ENCODE measurements at regions not wholly inside any gene's neighbourhood (a gene's known extent, or its start where the extent isn't known, plus 50 kb on each side); places are given as distances from the start of the nearest gene placed in this dataset.

DNA sequence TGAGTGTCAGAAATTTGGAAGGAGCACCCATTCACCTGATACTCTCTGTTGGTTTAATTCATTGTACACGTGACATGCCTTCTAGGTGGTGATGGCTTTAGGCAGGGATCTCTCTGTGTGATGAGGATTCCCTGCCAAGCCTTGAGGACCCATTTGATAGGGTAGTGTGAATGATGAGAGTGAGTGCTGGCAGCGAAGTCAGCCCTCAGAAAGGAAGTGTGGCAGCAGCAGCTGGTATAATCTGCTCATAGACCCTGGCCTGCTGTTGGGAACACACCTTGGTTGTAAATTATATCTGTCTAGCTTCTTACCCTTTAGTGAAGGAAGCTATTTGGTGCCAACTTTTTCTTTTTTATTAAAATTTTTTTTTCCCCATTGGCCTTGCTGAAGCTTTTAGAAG lies 164.5 kb downstream of the HAUS1 start:
- Mint-ChIP-seq H3K27me3 (no peaks in the 10 kb centered on the region), H3K4me1 (ENCODE audit: low read depth) (peaks cover 26% of the 10 kb centered on the region), H3K4me3 (no peak overlapping the region), H3K27ac (no peak overlapping the region), H3K36me3 (peaks cover 19% of the 10 kb centered on the region), H3K9me3 (ENCODE audit: low read depth) (no peaks in the 10 kb centered on the region)

DNA sequence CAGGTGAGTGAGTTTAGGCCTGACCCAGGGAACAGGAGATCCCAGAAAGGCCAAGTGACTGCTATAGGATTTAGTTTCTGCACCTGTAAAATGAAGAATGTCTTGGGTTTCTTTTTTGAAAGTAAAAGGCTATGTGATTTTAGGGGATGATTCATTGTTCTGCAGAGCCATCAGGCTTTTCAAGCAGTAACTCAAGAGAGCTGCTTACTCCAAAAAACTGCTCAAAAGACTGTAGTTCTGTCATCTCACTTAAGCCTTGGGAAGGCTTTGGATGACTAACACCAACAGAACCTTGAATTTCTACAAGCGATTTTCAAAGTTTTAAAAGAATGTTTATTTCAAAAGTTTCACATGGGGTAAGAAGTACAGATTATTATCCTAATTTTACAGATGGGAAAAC lies 165.1 kb downstream of the HAUS1 start:
- Mint-ChIP-seq H3K4me1 (ENCODE audit: low read depth) (peaks cover 25% of the 10 kb centered on the region), H3K27ac (no peak overlapping the region), H3K4me3 (no peak overlapping the region), H3K36me3 (peaks cover 16% of the 10 kb centered on the region), H3K27me3 (no peaks in the 10 kb centered on the region), H3K9me3 (ENCODE audit: low read depth) (no peaks in the 10 kb centered on the region)

DNA sequence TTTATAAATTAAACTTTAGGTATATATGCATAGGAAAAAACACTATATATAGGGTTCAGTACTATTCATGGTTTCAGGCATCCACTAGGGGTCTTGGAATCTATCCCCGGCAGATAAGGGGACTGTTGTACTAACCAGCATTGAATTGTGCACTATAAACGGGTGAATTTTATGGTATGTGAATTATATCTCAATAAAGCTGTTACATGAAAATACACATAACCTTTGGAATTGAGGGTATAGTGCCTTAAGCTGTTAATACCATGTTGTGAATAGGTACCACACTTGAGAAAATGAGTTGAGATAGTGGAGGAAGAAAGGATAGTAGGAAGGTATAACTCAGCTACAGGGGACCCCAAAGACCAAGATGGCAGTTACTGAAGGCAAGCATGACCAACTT lies 167.3 kb downstream of the HAUS1 start:
- Mint-ChIP-seq H3K36me3 (peaks cover 9% of the 10 kb centered on the region), H3K4me1 (ENCODE audit: low read depth) (peaks cover 13% of the 10 kb centered on the region), H3K27ac (no peak overlapping the region)

DNA sequence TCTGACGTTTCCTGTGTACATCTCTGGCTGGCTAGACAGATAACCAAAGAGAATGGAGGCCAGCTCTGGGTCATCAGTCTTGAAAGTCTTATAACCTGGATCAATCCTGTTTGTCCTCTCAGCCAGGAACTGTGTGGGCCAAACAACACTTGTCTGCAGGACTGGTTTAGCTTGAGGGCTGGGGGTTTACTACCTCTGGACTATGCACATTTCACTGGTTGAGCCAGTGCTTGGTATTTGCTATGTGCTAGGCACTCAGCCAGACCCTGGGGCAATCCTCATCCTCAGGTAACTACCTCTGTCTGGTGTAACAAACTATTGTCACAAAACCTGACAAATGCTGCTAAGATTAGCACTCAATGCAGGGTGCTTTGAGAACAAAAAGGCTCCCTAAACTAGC lies 169.7 kb downstream of the HAUS1 start:
- no peaks in the 10 kb centered on the region for H3K9me3 Mint-ChIP-seq (ENCODE audit: low read depth)
- H3K27ac Mint-ChIP-seq = no peak overlapping the region
- H3K27me3 Mint-ChIP-seq = no peaks in the 10 kb centered on the region
- peaks cover 12% of the 10 kb centered on the region for H3K4me1 Mint-ChIP-seq (ENCODE audit: low read depth)
- H3K36me3 Mint-ChIP-seq = peaks cover 2% of the 10 kb centered on the region
- no peak overlapping the region for H3K4me3 Mint-ChIP-seq

More for the DNA sequence above, 167.3 kb downstream of the HAUS1 start:
- Mint-ChIP-seq H3K9me3 (ENCODE audit: low read depth) (no peaks in the 10 kb centered on the region), H3K27me3 (no peaks in the 10 kb centered on the region), H3K4me3 (no peak overlapping the region)

DNA sequence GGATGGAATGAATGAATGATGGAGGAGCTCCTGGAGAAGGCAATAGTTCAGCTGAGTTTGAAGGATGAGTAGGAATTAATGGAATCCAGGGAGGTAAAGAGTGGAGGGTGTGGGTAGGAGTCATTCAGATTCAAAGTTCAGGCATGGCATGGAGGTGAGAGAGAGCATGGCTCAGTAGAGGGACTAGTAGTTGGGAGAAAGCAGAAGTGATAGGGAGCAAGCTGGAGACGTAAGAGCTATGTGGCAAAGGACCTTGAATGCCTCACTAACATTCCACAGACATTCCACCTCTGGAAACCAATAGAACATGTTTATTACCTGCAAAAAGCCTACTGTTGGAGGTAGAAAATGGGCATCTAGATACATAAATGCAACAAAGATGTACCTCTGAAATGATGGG lies 170.1 kb downstream of the HAUS1 start:
- H3K27me3 Mint-ChIP-seq = no peaks in the 10 kb centered on the region
- H3K36me3 Mint-ChIP-seq = peaks cover 2% of the 10 kb centered on the region
- H3K4me3 Mint-ChIP-seq = no peak overlapping the region
- H3K4me1 Mint-ChIP-seq (ENCODE audit: low read depth) = peaks cover 11% of the 10 kb centered on the region
- H3K9me3 Mint-ChIP-seq (ENCODE audit: low read depth) = no peaks in the 10 kb centered on the region
- H3K27ac Mint-ChIP-seq = no peak overlapping the region

DNA sequence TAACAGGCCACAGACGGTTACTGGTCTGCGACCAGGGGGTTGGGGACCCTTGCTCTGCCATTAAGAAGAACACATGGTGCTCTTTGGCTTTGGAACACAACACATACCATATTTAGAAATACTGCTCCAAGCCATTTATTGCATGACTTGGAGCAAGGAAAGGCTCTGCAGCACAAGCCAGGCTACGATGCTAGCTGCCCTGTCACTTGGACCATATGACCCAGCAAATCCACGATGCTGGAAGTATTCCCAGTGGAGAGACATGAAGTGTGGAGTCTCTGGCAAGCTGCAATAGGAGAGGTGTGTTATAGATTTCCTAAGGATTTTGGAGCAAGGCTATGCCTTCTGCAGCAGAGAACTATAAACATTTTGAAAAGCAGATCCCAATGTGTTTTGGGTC lies 171.2 kb downstream of the HAUS1 start:
- H3K4me1 Mint-ChIP-seq (ENCODE audit: low read depth) = peaks cover 10% of the 10 kb centered on the region
- H3K9me3 Mint-ChIP-seq (ENCODE audit: low read depth) = no peaks in the 10 kb centered on the region
- H3K4me3 Mint-ChIP-seq = no peak overlapping the region
- peaks cover 2% of the 10 kb centered on the region for H3K36me3 Mint-ChIP-seq
- no peaks in the 10 kb centered on the region for H3K27me3 Mint-ChIP-seq
- no peak overlapping the region for H3K27ac Mint-ChIP-seq

DNA sequence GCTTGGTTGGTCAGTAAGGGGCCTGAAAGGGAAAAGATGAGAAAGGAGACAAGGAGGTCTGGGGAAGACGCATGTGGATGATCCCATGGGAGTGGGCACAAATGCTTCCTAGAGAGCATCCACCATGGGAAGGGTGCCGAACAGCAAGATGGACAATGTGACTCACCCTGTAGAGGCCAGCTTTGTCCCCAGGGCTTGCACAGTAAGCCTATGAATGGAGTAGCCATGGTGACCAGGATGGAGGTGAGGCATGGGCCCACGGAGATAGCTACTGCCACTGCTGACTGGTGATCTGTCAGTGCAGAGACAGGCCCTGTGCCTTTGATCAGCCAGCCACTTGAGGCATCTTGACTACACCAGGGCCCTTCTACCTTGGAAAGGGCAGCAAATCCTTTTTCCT lies 172.6 kb downstream of the HAUS1 start:
- H3K4me3 Mint-ChIP-seq = no peak overlapping the region
- H3K9me3 Mint-ChIP-seq (ENCODE audit: low read depth) = no peaks in the 10 kb centered on the region
- peaks cover 8% of the 10 kb centered on the region for H3K4me1 Mint-ChIP-seq (ENCODE audit: low read depth)
- no peaks in the 10 kb centered on the region for H3K27me3 Mint-ChIP-seq
- H3K27ac Mint-ChIP-seq = no peak overlapping the region
- no peaks in the 10 kb centered on the region for H3K36me3 Mint-ChIP-seq

DNA sequence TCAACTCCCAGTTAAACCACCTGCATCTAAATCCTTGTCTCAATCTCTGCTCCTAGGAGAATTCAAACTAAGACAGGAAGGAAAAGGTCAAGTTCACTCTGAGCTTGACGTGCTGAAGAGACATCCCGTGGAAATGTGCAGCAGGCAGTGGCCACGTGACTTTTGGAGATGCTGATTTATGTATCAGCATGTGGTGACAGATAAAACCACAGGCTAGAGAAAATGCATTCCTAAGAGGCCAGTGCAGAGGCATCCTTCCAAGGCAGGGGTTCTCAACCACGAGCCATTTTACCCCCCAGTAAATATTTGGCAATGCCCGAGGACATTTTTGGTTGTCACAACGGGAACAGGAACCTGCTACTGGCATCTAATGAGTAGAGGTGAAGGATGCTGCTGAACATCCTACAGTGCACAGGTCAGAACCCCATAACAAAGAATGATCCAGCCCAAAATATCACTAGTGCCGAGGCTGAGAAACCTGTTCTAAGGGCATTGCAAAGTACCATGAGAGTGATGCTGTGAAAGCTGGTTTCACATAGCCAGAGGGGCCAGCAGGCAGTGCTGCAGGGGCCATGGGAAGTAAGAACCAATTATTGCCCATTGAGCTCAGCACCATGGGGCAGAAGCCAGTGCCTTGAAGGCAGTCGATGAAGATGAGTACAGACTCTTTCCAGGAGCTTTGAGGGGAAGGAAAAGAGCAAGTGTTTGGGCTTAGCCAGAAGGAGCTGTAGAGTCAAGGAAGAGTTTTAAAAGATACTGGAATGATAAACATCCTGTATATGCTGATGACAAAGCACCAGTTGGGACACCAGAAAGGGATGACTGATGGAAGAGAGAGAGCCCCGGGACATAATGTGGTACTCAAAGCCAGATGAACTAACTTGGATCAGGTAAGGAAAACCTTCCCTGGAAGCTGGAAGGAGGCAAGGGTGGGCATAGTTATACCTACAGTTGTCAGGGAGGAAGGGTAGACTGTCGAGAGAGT lies 174.6 kb downstream of the HAUS1 start:
- no peak overlapping the region for H3K4me3 Mint-ChIP-seq
- no peaks in the 10 kb centered on the region for H3K27me3 Mint-ChIP-seq
- peaks cover 8% of the 10 kb centered on the region for H3K4me1 Mint-ChIP-seq (ENCODE audit: low read depth)
- no peaks in the 10 kb centered on the region for H3K9me3 Mint-ChIP-seq (ENCODE audit: low read depth)
- H3K36me3 Mint-ChIP-seq = no peaks in the 10 kb centered on the region
- no peak overlapping the region for H3K27ac Mint-ChIP-seq

DNA sequence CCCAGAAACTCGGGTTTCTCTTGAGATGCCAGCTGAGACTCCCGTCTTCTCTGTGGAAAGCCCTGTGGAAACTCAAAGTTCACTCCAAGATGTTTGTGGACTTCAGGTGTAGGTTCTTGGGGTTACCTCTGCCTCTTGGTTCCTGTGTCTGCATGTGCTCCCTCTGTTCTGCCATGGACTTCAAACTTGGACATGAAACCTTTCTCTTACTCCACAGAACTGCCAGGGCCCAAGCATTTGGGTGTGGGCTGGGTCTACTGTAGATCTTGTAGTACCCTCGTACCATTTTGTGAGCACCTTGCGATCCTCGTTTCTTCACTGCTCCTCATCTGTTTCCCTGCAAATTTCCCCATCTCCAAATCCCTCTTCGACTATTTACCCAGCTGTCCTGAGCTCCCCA lies 175.5 kb downstream of the HAUS1 start:
- Mint-ChIP-seq H3K36me3 (no peaks in the 10 kb centered on the region), H3K4me1 (ENCODE audit: low read depth) (peaks cover 8% of the 10 kb centered on the region), H3K9me3 (ENCODE audit: low read depth) (no peaks in the 10 kb centered on the region), H3K27ac (no peak overlapping the region), H3K4me3 (no peak overlapping the region), H3K27me3 (no peaks in the 10 kb centered on the region)

DNA sequence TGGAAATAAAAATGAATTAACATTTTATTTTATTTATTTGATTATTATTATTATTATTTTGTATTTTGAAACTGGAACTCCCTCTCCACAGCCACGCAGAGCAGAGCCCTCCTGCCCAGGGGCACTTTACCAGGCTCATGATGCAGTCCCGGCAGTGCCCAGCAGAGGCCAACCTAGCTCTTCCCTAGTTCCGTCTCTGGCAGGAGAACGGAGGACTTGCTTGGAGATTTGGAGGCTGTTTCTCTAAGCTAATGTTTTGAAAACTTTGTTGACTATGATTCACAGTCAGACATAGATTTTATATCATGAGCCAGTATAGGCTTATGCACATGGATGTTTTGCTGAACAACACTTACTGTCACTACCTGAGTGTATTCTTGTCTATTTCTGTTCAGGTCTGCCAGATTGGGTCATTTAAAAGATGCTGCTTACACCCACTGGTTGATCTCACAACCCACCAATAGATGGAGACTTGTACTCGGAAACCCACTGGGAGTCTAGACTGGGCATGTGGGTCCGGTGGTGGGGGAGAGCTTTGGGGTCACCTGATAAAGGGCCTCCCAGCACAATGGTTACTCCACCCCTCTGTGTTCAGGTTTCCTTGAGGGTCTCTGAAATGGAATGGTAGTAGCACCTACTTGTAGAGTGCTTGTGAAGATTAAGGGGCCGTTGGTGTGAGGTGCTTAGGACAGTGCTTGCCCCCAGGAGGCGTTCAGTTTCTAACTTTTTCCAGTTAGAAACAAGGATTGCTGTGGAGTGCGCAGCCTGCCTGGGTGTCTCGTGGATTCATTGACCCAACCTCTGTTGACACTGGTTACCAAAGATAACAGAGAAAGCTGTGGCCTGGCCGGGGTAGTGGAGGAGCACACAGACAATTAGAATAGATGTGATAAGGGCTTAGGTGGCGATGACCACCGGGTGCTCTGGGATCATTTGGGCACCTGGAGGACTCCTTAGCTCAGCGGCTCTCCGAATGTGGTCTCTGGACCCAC lies 177.3 kb downstream of the HAUS1 start:
- H3K27me3 Mint-ChIP-seq = no peaks in the 10 kb centered on the region
- peaks cover 8% of the 10 kb centered on the region for H3K4me1 Mint-ChIP-seq (ENCODE audit: low read depth)
- H3K9me3 Mint-ChIP-seq (ENCODE audit: low read depth) = no peaks in the 10 kb centered on the region
- no peak overlapping the region for H3K4me3 Mint-ChIP-seq
- H3K27ac Mint-ChIP-seq = no peak overlapping the region
- H3K36me3 Mint-ChIP-seq = peaks cover 2% of the 10 kb centered on the region

DNA sequence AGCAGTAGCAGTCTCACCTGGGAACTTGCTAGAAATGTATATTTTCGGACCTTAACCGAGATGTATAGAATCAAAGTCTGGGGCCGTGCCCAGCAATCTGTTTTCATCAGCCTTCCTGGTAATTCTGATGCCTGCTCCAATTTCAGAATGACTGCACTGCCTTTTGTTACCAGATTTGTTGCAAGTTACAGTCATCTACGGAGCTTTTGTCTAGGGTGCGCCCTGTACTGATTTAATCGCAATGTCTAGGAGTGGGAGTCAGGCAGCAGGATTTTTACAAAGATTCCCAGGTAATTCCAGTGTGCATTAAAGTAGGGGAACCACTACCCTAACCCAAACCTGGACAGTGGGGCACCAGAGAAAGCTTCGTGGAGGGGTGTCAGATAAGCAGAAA lies 178.0 kb downstream of the HAUS1 start:
- H3K27ac Mint-ChIP-seq = no peak overlapping the region
- no peak overlapping the region for H3K4me3 Mint-ChIP-seq
- peaks cover 8% of the 10 kb centered on the region for H3K4me1 Mint-ChIP-seq (ENCODE audit: low read depth)
- peaks cover 2% of the 10 kb centered on the region for H3K36me3 Mint-ChIP-seq
- no peaks in the 10 kb centered on the region for H3K27me3 Mint-ChIP-seq
- H3K9me3 Mint-ChIP-seq (ENCODE audit: low read depth) = no peaks in the 10 kb centered on the region

DNA sequence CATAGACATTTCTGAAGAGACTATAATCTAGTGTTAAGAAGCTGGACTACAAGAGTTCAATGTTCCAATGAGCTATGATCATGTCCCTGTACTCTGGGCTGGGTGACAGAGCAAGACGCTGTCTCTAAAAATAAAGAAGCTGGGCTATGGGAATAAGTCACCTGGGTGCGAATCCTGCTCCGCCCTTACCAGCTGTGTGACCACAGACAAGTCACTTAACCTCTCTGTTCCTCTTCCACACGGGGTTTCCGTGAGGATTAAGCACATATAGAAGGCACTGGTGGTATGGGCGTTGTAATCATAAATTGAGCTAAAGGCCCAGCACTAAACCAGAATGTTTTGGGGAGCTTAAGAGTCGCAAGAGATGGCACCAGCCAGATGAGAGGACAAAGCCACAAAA lies 178.5 kb downstream of the HAUS1 start:
- Mint-ChIP-seq H3K27ac (no peak overlapping the region), H3K4me1 (ENCODE audit: low read depth) (peaks cover 6% of the 10 kb centered on the region), H3K4me3 (no peak overlapping the region), H3K36me3 (peaks cover 2% of the 10 kb centered on the region), H3K27me3 (no peaks in the 10 kb centered on the region), H3K9me3 (ENCODE audit: low read depth) (no peaks in the 10 kb centered on the region)

DNA sequence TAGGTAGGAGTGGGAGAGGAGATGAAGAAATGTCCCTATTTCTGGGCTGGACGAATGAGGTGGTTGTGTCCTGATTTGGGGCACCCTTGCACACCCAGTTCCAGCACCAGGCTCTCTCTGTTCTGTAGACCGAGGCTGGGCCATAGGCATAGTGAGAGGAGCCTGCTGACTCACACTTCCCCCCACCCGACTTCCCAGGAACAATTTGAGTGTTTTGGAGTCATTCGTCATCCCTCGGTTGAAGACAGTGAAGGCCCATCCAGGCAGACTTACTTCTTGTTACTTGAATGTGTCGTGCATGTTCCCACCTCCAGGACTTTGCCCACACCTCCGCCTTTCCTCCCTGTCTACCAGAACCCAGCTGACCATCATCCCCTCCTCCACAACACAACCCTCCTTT lies 179.1 kb downstream of the HAUS1 start:
- H3K4me1 Mint-ChIP-seq (ENCODE audit: low read depth) = peaks cover 2% of the 10 kb centered on the region
- H3K9me3 Mint-ChIP-seq (ENCODE audit: low read depth) = no peaks in the 10 kb centered on the region
- peaks cover 2% of the 10 kb centered on the region for H3K36me3 Mint-ChIP-seq
- no peaks in the 10 kb centered on the region for H3K27me3 Mint-ChIP-seq
- no peak overlapping the region for H3K4me3 Mint-ChIP-seq
- no peak overlapping the region for H3K27ac Mint-ChIP-seq

DNA sequence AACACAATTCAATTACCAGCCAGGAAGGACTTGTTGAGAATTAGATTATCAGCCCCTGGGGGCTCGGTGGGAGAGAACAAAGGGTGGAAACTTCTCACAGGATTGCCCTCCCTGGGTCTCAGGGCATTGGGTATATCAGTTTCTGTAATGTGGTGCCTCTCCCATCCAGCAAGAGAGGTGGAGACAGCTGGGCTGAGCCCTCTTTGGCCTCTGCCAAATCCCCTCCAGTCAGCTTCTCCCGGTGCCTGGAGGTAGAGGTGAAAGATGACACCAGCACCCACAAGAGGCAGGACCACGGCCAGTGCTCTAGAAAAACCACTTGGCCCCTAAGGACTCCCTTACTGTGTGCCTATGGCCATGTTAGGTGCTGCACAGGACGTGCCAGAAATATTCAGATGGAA lies 179.7 kb downstream of the HAUS1 start:
- no peaks in the 10 kb centered on the region for H3K27me3 Mint-ChIP-seq
- H3K9me3 Mint-ChIP-seq (ENCODE audit: low read depth) = no peaks in the 10 kb centered on the region
- H3K4me3 Mint-ChIP-seq = no peak overlapping the region
- no peaks in the 10 kb centered on the region for H3K4me1 Mint-ChIP-seq (ENCODE audit: low read depth)
- peaks cover 2% of the 10 kb centered on the region for H3K36me3 Mint-ChIP-seq
- H3K27ac Mint-ChIP-seq = no peak overlapping the region

DNA sequence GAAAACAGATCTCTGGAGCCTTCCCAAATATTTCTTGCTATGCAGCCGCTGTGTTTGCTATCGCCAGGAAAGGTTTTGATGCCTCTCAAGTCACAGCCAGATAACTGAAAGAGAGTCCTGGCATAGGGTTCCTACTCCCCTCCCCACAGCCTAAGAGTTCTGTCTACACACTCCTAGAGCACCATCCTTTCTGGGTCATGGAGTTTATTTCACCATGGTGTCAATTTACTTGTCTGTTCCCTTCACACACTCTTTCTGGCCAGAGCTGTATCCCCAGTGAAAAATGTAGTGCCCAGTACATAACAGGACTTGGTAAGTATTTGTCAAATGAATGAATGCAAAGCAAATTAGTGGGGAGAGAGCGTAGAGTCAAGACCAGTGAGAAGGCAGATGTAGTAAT lies 185.3 kb downstream of the HAUS1 start:
- H3K27ac Mint-ChIP-seq = no peak overlapping the region
- H3K27me3 Mint-ChIP-seq = no peaks in the 10 kb centered on the region
- H3K4me1 Mint-ChIP-seq (ENCODE audit: low read depth) = no peaks in the 10 kb centered on the region
- H3K9me3 Mint-ChIP-seq (ENCODE audit: low read depth) = no peaks in the 10 kb centered on the region
- H3K4me3 Mint-ChIP-seq = no peak overlapping the region
- peaks cover 2% of the 10 kb centered on the region for H3K36me3 Mint-ChIP-seq

All from activated naive CD8-positive, alpha-beta T cell (primary cell).